ENCODE measurements at regions not wholly inside any gene's neighbourhood (a gene's known extent, or its start where the extent isn't known, plus 50 kb on each side); places are given as distances from the start of the nearest gene placed in this dataset.

GRCh38 chr4:67014592-67014991 is 530.7 kb downstream of the CENPC start:
- TF ChIP-seq TARDBP (IDR thresholded peaks at IDR 0.05) (no peak), FOXM1 (IDR thresholded peaks at IDR 0.05; ENCODE audit: borderline replicate concordance) (no peak), ELF4 (IDR thresholded peaks at IDR 0.05) (no peak)
